ENCODE measurements at regions not wholly inside any gene's neighbourhood (a gene's known extent, or its start where the extent isn't known, plus 50 kb on each side); places are given as distances from the start of the nearest gene placed in this dataset.

DNA sequence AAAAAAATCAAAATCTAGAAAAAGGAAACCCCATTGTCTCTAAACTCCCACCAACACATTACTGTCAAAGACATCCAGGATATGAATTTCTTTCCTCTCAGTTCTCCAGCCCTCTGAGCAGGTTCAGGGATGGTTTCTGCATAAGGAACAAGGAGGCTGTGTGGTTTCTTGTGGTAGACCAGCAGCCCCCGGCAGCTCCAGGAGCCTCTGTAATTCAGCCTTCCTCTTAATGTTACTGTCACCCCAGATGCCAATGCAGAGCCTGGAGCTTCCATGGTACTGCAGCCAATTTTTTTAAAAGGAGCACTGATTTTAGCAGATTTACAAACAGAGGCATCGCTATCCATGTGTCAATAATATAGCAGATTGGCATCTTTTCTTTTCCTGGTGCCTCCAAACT, 100.6 kb upstream of the FAM216B start (continued):
- TF ChIP-seq, protein P1, sequence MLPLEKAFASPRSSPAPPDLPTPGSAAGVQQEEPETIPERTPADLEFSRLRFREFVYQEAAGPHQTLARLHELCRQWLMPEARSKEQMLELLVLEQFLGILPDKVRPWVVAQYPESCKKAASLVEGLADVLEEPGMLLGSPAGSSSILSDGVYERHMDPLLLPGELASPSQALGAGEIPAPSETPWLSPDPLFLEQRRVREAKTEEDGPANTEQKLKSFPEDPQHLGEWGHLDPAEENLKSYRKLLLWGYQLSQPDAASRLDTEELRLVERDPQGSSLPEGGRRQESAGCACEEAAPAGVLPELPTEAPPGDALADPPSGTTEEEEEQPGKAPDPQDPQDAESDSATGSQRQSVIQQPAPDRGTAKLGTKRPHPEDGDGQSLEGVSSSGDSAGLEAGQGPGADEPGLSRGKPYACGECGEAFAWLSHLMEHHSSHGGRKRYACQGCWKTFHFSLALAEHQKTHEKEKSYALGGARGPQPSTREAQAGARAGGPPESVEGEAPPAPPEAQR (CRISPR knock-in tag; IDR thresholded peaks at IDR 0.05), result no peak
- TF ChIP-seq ZNF317 (CRISPR knock-in tag; IDR thresholded peaks at IDR 0.05; ENCODE audit: borderline replicate concordance, low read depth) (no peak), EMX1 (CRISPR knock-in tag; IDR thresholded peaks at IDR 0.05) (no peak), NFATC4 (CRISPR knock-in tag; IDR thresholded peaks at IDR 0.05) (no peak), RELA (CRISPR knock-in tag; IDR thresholded peaks at IDR 0.05; ENCODE audit: borderline replicate concordance) (no peak), CBFB (CRISPR knock-in tag; IDR thresholded peaks at IDR 0.05; ENCODE audit: low read depth) (no peak), ZNF232 (CRISPR knock-in tag; IDR thresholded peaks at IDR 0.05) (no peak)
- TF ChIP-seq, protein P2, sequence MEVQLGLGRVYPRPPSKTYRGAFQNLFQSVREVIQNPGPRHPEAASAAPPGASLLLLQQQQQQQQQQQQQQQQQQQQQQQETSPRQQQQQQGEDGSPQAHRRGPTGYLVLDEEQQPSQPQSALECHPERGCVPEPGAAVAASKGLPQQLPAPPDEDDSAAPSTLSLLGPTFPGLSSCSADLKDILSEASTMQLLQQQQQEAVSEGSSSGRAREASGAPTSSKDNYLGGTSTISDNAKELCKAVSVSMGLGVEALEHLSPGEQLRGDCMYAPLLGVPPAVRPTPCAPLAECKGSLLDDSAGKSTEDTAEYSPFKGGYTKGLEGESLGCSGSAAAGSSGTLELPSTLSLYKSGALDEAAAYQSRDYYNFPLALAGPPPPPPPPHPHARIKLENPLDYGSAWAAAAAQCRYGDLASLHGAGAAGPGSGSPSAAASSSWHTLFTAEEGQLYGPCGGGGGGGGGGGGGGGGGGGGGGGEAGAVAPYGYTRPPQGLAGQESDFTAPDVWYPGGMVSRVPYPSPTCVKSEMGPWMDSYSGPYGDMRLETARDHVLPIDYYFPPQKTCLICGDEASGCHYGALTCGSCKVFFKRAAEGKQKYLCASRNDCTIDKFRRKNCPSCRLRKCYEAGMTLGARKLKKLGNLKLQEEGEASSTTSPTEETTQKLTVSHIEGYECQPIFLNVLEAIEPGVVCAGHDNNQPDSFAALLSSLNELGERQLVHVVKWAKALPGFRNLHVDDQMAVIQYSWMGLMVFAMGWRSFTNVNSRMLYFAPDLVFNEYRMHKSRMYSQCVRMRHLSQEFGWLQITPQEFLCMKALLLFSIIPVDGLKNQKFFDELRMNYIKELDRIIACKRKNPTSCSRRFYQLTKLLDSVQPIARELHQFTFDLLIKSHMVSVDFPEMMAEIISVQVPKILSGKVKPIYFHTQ (CRISPR knock-in tag; IDR thresholded peaks at IDR 0.05), result no peak
- TF ChIP-seq, protein P3, sequence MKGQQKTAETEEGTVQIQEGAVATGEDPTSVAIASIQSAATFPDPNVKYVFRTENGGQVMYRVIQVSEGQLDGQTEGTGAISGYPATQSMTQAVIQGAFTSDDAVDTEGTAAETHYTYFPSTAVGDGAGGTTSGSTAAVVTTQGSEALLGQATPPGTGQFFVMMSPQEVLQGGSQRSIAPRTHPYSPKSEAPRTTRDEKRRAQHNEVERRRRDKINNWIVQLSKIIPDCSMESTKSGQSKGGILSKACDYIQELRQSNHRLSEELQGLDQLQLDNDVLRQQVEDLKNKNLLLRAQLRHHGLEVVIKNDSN (CRISPR knock-in tag; IDR thresholded peaks at IDR 0.05), result no peak

DNA sequence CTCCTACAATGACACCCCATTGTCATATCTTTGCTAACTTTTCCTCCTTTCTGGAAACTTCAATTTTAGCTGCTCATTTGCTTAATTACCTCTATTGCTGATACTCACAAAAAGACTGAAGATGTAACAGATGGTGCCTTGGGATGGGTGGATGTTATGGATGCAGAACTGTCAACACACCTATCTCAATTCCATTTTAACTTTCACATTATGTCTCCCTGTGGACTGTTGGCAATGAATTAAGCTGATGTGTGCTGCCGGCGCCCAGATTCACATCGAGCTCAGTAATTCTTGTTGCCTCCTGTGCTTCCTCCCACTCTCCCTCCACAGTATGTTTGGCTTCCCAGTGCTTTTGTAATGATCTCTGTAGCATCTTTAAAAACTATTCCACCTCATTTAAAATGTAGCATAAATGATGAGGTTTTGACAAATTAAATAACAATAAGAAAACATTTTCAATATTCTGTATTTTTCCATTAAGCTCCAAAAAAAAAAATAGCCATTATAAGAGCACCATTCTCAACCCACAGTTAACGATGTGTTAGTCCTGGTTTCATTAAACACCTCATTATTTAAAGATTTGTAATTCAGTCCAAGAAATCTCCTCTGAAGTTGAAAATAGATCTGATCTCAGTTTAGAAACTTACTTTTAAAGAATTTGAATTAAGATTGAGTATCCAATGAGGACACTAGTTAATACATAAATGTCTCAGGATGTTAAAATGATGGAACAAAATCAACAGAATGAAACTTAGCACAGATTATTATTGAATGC, 99.9 kb upstream of the FAM216B start:
- ATAC-seq, result no peak
- Mint-ChIP-seq H3K27me3 (ENCODE audit: low read depth) (no peaks in the 10 kb centered on the region; the same call in 1 of the 2 replicates), H3K9me3 (no peaks in the 10 kb centered on the region), H3K4me3 (no peak overlapping the region), H3K4me1 (peaks cover 25% of the 10 kb centered on the region), H3K27ac (no peak overlapping the region), H3K36me3 (no peaks in the 10 kb centered on the region)
- DNase-seq (ENCODE audit: low spot score), result no peak
- ChIA-PET POLR2A (no interaction called here), CTCF (no interaction called here)
- TF ChIP-seq JUN (CRISPR knock-in tag; IDR thresholded peaks at IDR 0.05) (no peak), ELF4 (CRISPR knock-in tag; IDR thresholded peaks at IDR 0.05; ENCODE audit: low read depth) (no peak), EMX1 (CRISPR knock-in tag; IDR thresholded peaks at IDR 0.05) (no peak), NR2C2 (CRISPR knock-in tag; IDR thresholded peaks at IDR 0.05) (no peak)
- TF ChIP-seq, protein P4, sequence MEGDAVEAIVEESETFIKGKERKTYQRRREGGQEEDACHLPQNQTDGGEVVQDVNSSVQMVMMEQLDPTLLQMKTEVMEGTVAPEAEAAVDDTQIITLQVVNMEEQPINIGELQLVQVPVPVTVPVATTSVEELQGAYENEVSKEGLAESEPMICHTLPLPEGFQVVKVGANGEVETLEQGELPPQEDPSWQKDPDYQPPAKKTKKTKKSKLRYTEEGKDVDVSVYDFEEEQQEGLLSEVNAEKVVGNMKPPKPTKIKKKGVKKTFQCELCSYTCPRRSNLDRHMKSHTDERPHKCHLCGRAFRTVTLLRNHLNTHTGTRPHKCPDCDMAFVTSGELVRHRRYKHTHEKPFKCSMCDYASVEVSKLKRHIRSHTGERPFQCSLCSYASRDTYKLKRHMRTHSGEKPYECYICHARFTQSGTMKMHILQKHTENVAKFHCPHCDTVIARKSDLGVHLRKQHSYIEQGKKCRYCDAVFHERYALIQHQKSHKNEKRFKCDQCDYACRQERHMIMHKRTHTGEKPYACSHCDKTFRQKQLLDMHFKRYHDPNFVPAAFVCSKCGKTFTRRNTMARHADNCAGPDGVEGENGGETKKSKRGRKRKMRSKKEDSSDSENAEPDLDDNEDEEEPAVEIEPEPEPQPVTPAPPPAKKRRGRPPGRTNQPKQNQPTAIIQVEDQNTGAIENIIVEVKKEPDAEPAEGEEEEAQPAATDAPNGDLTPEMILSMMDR (IDR thresholded peaks at IDR 0.05), result no peak
- TF ChIP-seq, protein P2 (CRISPR knock-in tag; IDR thresholded peaks at IDR 0.05), result no peak

Measured in WTC11 (cell line).